Spleen (tissue), 11 donors: ENCODE measurements at regions not wholly inside any gene's neighbourhood (a gene's known extent, or its start where the extent isn't known, plus 50 kb on each side); places are given as distances from the start of the nearest gene placed in this dataset.

Experiments used
- DNase-seq: peaks from one replicate; pipeline ENCODE4 v3.0.0-alpha.2; 2020
- H3K27ac ChIP-seq, 8 donors: fragments of 200-600 bp; sonication (generic) in 7 of 8; 1 replicate in 4 of 8; 2 replicates in 4 of 8; pipeline versions ENCODE4 v1.5.0 to v1.8.0; 2016 to 2021; ENCODE audit warnings: inconsistent platforms in 4 of 8, mild to moderate bottlenecking in 4 of 8, moderate library complexity in 1 of 8
- H3K27me3 ChIP-seq, 7 donors: fragments of 200-600 bp; sonication (generic) in 6 of 7; replicated peaks in 1 of 7; 1 replicate in 4 of 7; 2 replicates in 3 of 7; pipeline versions ENCODE4 v1.5.0 to v1.8.0; 2016 to 2021; ENCODE audit warnings: inconsistent platforms in 3 of 7, mild to moderate bottlenecking in 1 of 7
- H3K36me3 ChIP-seq, 6 donors: fragments of 200-600 bp; sonication (generic) in 5 of 6; 1 replicate in 4 of 6; 2 replicates in 2 of 6; pipeline versions ENCODE4 v1.5.0 to v1.8.0; 2016 to 2021; ENCODE audit warnings: inconsistent platforms in 2 of 6
- H3K4me1 ChIP-seq, 6 donors: fragments of 200-600 bp; sonication (generic) in 5 of 6; 1 replicate in 3 of 6; 2 replicates in 3 of 6; pipeline versions ENCODE4 v1.5.0 to v1.8.0; 2016 to 2021; ENCODE audit warnings: inconsistent platforms in 3 of 6
- H3K4me3 ChIP-seq, 8 donors: fragments of 200-600 bp; sonication (generic) in 7 of 8; 1 replicate in 4 of 8; 2 replicates in 4 of 8; pipeline versions ENCODE4 v1.5.0 to v1.8.0; 2016 to 2021; ENCODE audit warnings: inconsistent platforms in 4 of 8, mild to moderate bottlenecking in 4 of 8, moderate library complexity in 2 of 8
- H3K9me3 ChIP-seq, 8 donors: fragments of 200-600 bp; sonication (generic) in 7 of 8; 1 replicate in 4 of 8; 2 replicates in 4 of 8; pipeline versions ENCODE4 v1.5.0 to v1.8.0; 2016 to 2021; ENCODE audit warnings: inconsistent platforms in 4 of 8
- CTCF ChIP-seq, 11 experiments: fragments of 200-600 bp in 7 of 11; fragments of 450-650 bp in 4 of 11; sonication (generic) in 4 of 11; IDR thresholded peaks in 8 of 11; conservative IDR thresholded peaks in 3 of 11; 1 replicate in 7 of 11; 2 replicates in 4 of 11; pipeline versions ENCODE4 v1.4.0 to v1.8.0; 2016 to 2021; ENCODE audit warnings: antibody characterized with exemption in 11 of 11, inconsistent platforms in 4 of 11, mild to moderate bottlenecking in 1 of 11
- POLR2A ChIP-seq, 3 donors: fragments of 450-650 bp; IDR thresholded peaks; one replicate each; pipeline ENCODE4 v1.5.1; 2017; ENCODE audit warnings: antibody characterized with exemption in 3 of 3, mild to moderate bottlenecking in 1 of 3
- POLR2AphosphoS5 ChIP-seq, 3 donors: sonication (generic); formaldehyde crosslinking; IDR thresholded peaks; one replicate each; pipeline ENCODE4 v1.5.1; 2017; ENCODE audit warnings: antibody characterized with exemption in 3 of 3
- WGBS, 5 donors: extraction: QIAGEN DNeasy Blood & Tissue Kit in 3 of 5; methylation state at CpG; one replicate each; pipeline versions ENCODE4 v1.1.5 to v1.1.7; 2013 to 2018; 5-methylcytosine and 5-hydroxymethylcytosine counted together
- intact Hi-C: fragments of 100-400 bp; cut with DNase I; formaldehyde crosslinking; loops from one replicate; pipeline ENCODE4 v1.15.0; 2023; ENCODE audit warnings: low total_unique reads
- donor health status: healthy with polysubstance abuse.
- donor health status: DM: no; HTN: no; CAD: no; lungs with moderate emphysema.
- donor health status: DM: no; HTN: no; CAD: no.
- donor health status: Bipolar disorder and iron deficiency.
- donor health status: healthy.
- donor health status: DM: no; HTN: no; CAD: no.
- donor health status: DM: yes; HTN: yes; CAD: no.

GRCh38 chr2:133846476-133846875, 278.2 kb upstream of the NCKAP5 start:
- WGBS, 5 donors: 86 to 97% (median 89%) methylated on average over 4 of the region's 4 CpGs

DNA sequence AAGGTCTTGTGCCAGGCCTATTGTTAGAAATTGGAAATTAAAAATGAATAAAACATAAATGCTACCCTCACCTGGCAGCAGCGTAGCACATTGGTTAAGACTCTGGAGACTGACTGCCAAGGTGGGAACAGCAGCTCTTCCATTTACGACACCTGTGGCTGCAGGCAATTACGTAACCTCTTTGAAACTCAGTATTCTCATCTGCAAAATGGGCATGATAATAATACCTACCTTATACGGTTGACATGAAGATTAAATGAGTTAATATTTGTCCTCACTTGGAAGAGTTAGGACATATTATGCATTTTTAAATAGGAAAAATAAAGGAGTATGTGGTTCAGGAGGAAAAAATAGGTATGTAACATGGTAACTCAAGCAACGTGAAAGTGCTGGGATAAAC, 279.3 kb upstream of the NCKAP5 start:
- Histone ChIP-seq H3K4me1 (no peaks in the 10 kb centered on the region), H3K9me3 (peaks cover 0 to under 1% (median 0%) of the 10 kb centered on the region in 8 donors), H3K27ac (no peak overlapping the region), H3K4me3 (no peak overlapping the region), H3K27me3 (peaks cover 0 to 16% (median 0%) of the 10 kb centered on the region in 7 donors), H3K36me3 (no peaks in the 10 kb centered on the region)
- WGBS, 5 donors: 84 to 96% (median 88%) methylated on average over 5 of the region's 5 CpGs
- TF ChIP-seq POLR2A (IDR thresholded peaks at IDR 0.05) (no peak), POLR2AphosphoS5 (IDR thresholded peaks at IDR 0.05) (no peak), CTCF (IDR thresholded peaks at IDR 0.05 in 8 of 11, conservative IDR thresholded peaks at IDR 0.05 in 3 of 11) (no peak)
- intact Hi-C loops: loop anchor here (10.0 kb wide), 1 partner anchor 1303 kb away; no protein-coding TSS in a partner anchor
- DNase-seq: no peak

More at GRCh38 chr2:133846476-133846875, 278.2 kb upstream of the NCKAP5 start:
- TF ChIP-seq CTCF (IDR thresholded peaks at IDR 0.05 in 8 of 11, conservative IDR thresholded peaks at IDR 0.05 in 3 of 11): no peak
- no peak for TF ChIP-seq POLR2AphosphoS5 (IDR thresholded peaks at IDR 0.05)
- TF ChIP-seq POLR2A (IDR thresholded peaks at IDR 0.05): no peak
- no peak overlapping the region for H3K27ac ChIP-seq
- no peaks in the 10 kb centered on the region for H3K36me3 ChIP-seq
- H3K27me3 ChIP-seq: peaks cover 0 to 16% (median 0%) of the 10 kb centered on the region in 7 donors
- H3K4me1 ChIP-seq: no peaks in the 10 kb centered on the region
- H3K9me3 ChIP-seq: no peaks in the 10 kb centered on the region
- intact Hi-C loops: loop anchor here (10.0 kb wide), 1 partner anchor 1302 kb away; no protein-coding TSS in a partner anchor
- H3K4me3 ChIP-seq: no peak overlapping the region
- no peak for DNase-seq

- TF ChIP-seq CTCF (IDR thresholded peaks at IDR 0.05 in 8 of 11, conservative IDR thresholded peaks at IDR 0.05 in 3 of 11): no peak
- no peak for TF ChIP-seq POLR2AphosphoS5 (IDR thresholded peaks at IDR 0.05)
- TF ChIP-seq POLR2A (IDR thresholded peaks at IDR 0.05): no peak
- DNase-seq: no peak
- intact Hi-C loops: loop anchor here (10.0 kb wide), 1 partner anchor 1303 kb away; no protein-coding TSS in a partner anchor
- Histone ChIP-seq H3K36me3 (no peaks in the 10 kb centered on the region), H3K27ac (no peak overlapping the region), H3K9me3 (peaks cover 0 to 7% (median 5%) of the 10 kb centered on the region in 8 donors), H3K4me3 (no peak overlapping the region), H3K4me1 (no peaks in the 10 kb centered on the region), H3K27me3 (peaks cover 0 to 16% (median 0%) of the 10 kb centered on the region in 7 donors)
- 66 to 78% (median 72%) methylated on average over 4 of the region's 4 CpGs for WGBS, 5 donors
Observed at GRCh38 chr2:133848111-133848649, 279.9 kb upstream of the NCKAP5 start.

- Histone ChIP-seq H3K27me3 (peaks cover 0 to 15% (median 0%) of the 10 kb centered on the region in 7 donors), H3K4me3 (no peak overlapping the region), H3K36me3 (no peaks in the 10 kb centered on the region), H3K9me3 (peaks cover 0 to 12% (median 5%) of the 10 kb centered on the region in 8 donors), H3K4me1 (no peaks in the 10 kb centered on the region), H3K27ac (no peak overlapping the region)
- 79 to 95% (median 90%) methylated on average over 1 of the region's 1 CpG for WGBS, 5 donors
- intact Hi-C loops: loop anchor here (10.0 kb wide), 1 partner anchor 1305 kb away; no protein-coding TSS in a partner anchor
- TF ChIP-seq CTCF (IDR thresholded peaks at IDR 0.05 in 8 of 11, conservative IDR thresholded peaks at IDR 0.05 in 3 of 11) (no peak), POLR2AphosphoS5 (IDR thresholded peaks at IDR 0.05) (no peak), POLR2A (IDR thresholded peaks at IDR 0.05) (no peak)
- no peak for DNase-seq
Observed at GRCh38 chr2:133849341-133849740, 281.1 kb upstream of the NCKAP5 start.
